Kidney (tissue), 13 donors: ENCODE measurements at regions not wholly inside any gene's neighbourhood (a gene's known extent, or its start where the extent isn't known, plus 50 kb on each side); places are given as distances from the start of the nearest gene placed in this dataset.

Experiments
- DNase-seq, 5 donors: peaks; one replicate each; pipeline ENCODE4 v3.0.0-alpha.2; 2013 to 2020
- FAIRE-seq: peaks from 2 replicates; lab custom pipeline; 2012; peaks lifted over from hg19 to GRCh38; lab: Jason Lieb, UNC
- H3K27ac ChIP-seq, 2 donors: one replicate each; pipeline ENCODE4 v1.7.0; 2013; ENCODE audit warnings: low read depth in 2 of 2, low read length in 2 of 2, inconsistent platforms in 1 of 2
- H3K27me3 ChIP-seq: one replicate; pipeline ENCODE4 v1.7.1; 2013; ENCODE audit warnings: low read length, inconsistent platforms; ENCODE audit not compliant: control insufficient read depth, insufficient read depth
- H3K36me3 ChIP-seq, 3 donors: one replicate each; pipeline versions ENCODE4 v1.7.0 to v1.7.1; 2013; ENCODE audit warnings: low read length in 3 of 3, control low read depth in 1 of 3, inconsistent platforms in 1 of 3; ENCODE audit not compliant: insufficient read depth in 3 of 3, control insufficient read depth in 2 of 3
- H3K4me1 ChIP-seq, 3 donors: one replicate each; pipeline versions ENCODE4 v1.7.0 to v1.7.1; 2013; ENCODE audit warnings: low read length in 3 of 3, inconsistent platforms in 1 of 3, low read depth in 1 of 3; ENCODE audit not compliant: control insufficient read depth in 2 of 3, insufficient read depth in 2 of 3
- H3K4me3 ChIP-seq, 3 donors: one replicate each; pipeline versions ENCODE4 v1.7.0 to v1.8.1; 2013; ENCODE audit warnings: low read length in 3 of 3, control low read depth in 1 of 3, inconsistent platforms in 1 of 3
- H3K9ac ChIP-seq, 3 donors: one replicate each; pipeline versions ENCODE4 v1.7.0 to v1.7.1; 2013; ENCODE audit warnings: low read length in 3 of 3, control low read depth in 1 of 3, inconsistent platforms in 1 of 3
- H3K9me3 ChIP-seq, 3 donors: one replicate each; pipeline versions ENCODE4 v1.7.0 to v1.7.1; 2013; ENCODE audit warnings: low read length in 3 of 3, control low read depth in 1 of 3, inconsistent platforms in 1 of 3; ENCODE audit not compliant: control insufficient read depth in 2 of 3, insufficient read depth in 1 of 3
- intact Hi-C: fragments of 100-400 bp; cut with DNase I; formaldehyde crosslinking; loops from one replicate; pipeline ENCODE4 v1.11.1; 2022
- TF ChIP-seq, protein P1 (sequence below): IDR thresholded peaks from 3 replicates; pipeline ENCODE4 v1.5.1; 2012; ENCODE audit warnings: mild to moderate bottlenecking, moderate library complexity, borderline replicate concordance; ENCODE audit not compliant: insufficient read depth; ENCODE audit errors: extremely low read depth
- donor health status: control.
- donor health status: control.
- donor health status: control.
- donor health status: control.
- donor health status: control.
- donor health status: DM: yes; HTN: yes; CAD: no.
- donor health status: Normal renal cell carcinoma (clear cell type).

DNA sequence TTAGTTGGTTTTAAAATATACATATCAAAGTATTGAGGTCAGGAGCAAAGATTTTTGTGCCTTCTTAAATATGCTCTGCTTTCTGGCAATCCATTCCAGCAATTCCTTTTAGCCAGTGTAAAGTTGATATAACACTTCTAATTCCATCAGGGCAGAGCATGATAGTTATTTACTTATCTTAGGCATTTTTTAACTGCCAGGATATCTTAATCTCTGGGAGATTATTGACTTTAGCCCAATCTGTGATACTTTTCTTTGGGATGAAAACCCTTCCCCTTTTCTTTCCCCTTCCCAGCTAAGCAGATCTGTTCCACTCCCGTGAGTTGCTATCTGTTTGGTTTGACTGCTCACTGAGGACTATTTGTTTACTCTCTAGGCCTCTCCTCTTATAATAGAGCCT lies 168.7 kb upstream of the RSPO3 start:
- DNase-seq (no peak), FAIRE-seq (no peak)
- no peaks in the 10 kb centered on the region for H3K36me3 ChIP-seq
- no peak overlapping the region for H3K9ac ChIP-seq
- H3K27ac ChIP-seq = no peak overlapping the region
- intact Hi-C loops = no loop called here
- H3K4me3 ChIP-seq = no peak overlapping the region
- TF ChIP-seq, protein P1, sequence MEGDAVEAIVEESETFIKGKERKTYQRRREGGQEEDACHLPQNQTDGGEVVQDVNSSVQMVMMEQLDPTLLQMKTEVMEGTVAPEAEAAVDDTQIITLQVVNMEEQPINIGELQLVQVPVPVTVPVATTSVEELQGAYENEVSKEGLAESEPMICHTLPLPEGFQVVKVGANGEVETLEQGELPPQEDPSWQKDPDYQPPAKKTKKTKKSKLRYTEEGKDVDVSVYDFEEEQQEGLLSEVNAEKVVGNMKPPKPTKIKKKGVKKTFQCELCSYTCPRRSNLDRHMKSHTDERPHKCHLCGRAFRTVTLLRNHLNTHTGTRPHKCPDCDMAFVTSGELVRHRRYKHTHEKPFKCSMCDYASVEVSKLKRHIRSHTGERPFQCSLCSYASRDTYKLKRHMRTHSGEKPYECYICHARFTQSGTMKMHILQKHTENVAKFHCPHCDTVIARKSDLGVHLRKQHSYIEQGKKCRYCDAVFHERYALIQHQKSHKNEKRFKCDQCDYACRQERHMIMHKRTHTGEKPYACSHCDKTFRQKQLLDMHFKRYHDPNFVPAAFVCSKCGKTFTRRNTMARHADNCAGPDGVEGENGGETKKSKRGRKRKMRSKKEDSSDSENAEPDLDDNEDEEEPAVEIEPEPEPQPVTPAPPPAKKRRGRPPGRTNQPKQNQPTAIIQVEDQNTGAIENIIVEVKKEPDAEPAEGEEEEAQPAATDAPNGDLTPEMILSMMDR = no peak
- no peaks in the 10 kb centered on the region for H3K4me1 ChIP-seq
- H3K27me3 ChIP-seq = no peaks in the 10 kb centered on the region
- H3K9me3 ChIP-seq = no peaks in the 10 kb centered on the region

DNA sequence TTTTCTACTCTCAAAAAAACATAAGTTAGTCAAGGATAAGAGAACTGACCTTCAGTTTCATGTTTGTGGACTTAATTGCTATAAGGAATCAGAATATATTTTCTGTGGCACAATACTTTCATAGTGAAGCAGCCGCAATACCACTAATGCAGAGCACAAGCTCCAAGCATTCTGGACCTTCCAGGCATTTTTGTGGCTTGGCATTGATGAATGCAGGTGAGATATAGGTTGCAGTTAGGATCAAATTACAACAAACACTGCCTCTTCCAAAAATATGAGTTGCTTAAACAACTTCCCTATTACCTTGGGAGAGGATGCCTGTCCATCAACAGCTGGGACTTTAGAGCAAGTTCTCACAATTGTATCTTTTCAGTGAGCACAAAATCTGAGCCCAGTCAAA lies 162.8 kb upstream of the RSPO3 start:
- FAIRE-seq (no peak), DNase-seq (no peak)
- no peak overlapping the region for H3K9ac ChIP-seq
- no peaks in the 10 kb centered on the region for H3K36me3 ChIP-seq
- no peak overlapping the region for H3K27ac ChIP-seq
- intact Hi-C loops = no loop called here
- no peaks in the 10 kb centered on the region for H3K4me1 ChIP-seq
- H3K27me3 ChIP-seq = no peaks in the 10 kb centered on the region
- no peak overlapping the region for H3K4me3 ChIP-seq
- no peaks in the 10 kb centered on the region for H3K9me3 ChIP-seq
- TF ChIP-seq, protein P1 = no peak

- Histone ChIP-seq H3K9me3 (no peaks in the 10 kb centered on the region), H3K4me3 (no peak overlapping the region), H3K27me3 (no peaks in the 10 kb centered on the region), H3K4me1 (no peaks in the 10 kb centered on the region), H3K36me3 (no peaks in the 10 kb centered on the region), H3K27ac (no peak overlapping the region), H3K9ac (no peak overlapping the region)
- DNase-seq (no peak), FAIRE-seq (no peak)
- intact Hi-C loops = no loop called here
- TF ChIP-seq, protein P1 = no peak
These were observed 160.8 kb upstream of the RSPO3 start for GRCh38 chr6:126957721-126958120.

DNA sequence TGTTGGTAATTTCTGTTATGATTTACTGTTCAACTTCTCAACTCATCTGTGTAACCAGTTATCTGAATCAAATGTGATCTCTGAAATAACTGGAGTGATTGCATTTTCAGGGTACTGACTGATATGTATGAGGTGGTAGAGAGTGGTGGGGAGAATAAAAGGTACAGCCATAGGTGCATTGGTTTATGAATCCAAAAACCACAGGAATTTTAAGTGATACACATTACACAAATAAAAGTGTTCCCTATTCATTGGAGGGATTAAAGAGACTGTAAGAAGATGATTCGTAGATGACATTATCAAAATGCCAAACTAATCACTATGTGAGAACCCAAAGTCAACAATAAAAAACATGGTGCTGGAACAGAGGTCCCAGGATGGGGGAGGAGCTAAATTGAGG lies 158.7 kb upstream of the RSPO3 start:
- DNase-seq = no peak
- Histone ChIP-seq H3K9me3 (no peaks in the 10 kb centered on the region), H3K27ac (no peak overlapping the region), H3K27me3 (no peaks in the 10 kb centered on the region), H3K4me3 (no peak overlapping the region), H3K9ac (no peak overlapping the region), H3K36me3 (no peaks in the 10 kb centered on the region), H3K4me1 (no peaks in the 10 kb centered on the region)
- intact Hi-C loops = no loop called here
- TF ChIP-seq, protein P1 = no peak
- FAIRE-seq = no peak
